ENCODE measurements at regions not wholly inside any gene's neighbourhood (a gene's known extent, or its start where the extent isn't known, plus 50 kb on each side); places are given as distances from the start of the nearest gene placed in this dataset.
"Not testable (repeated sequence)": the region's sequence is repeated elsewhere in the genome, so short reads cannot be mapped to it uniquely, and the experiment has no call there.

DNA sequence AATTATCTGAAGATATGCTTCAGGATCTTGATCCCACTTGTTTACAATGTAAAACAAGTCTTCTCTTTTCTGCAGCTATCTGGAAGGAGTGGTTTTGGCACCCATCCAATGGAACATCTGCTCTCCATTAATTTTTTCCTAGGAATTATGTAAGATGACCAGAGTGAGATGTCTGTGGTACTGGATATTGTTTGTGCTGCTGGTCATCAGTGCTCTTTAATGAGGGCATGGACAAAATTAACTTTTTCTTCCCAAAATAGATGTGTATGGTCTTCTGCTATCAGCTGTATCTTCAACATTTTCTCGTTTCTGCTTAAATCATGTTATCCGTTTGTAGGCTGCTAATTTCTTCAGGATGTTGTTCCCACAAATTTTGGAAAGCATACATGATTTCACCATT, 415.4 kb upstream of the KLHL1 start:
- no peak overlapping the region for H3K4me3 ChIP-seq (ENCODE audit: low read length)
- DNase-seq (ENCODE audit: low read depth, low spot score): no peak

DNA sequence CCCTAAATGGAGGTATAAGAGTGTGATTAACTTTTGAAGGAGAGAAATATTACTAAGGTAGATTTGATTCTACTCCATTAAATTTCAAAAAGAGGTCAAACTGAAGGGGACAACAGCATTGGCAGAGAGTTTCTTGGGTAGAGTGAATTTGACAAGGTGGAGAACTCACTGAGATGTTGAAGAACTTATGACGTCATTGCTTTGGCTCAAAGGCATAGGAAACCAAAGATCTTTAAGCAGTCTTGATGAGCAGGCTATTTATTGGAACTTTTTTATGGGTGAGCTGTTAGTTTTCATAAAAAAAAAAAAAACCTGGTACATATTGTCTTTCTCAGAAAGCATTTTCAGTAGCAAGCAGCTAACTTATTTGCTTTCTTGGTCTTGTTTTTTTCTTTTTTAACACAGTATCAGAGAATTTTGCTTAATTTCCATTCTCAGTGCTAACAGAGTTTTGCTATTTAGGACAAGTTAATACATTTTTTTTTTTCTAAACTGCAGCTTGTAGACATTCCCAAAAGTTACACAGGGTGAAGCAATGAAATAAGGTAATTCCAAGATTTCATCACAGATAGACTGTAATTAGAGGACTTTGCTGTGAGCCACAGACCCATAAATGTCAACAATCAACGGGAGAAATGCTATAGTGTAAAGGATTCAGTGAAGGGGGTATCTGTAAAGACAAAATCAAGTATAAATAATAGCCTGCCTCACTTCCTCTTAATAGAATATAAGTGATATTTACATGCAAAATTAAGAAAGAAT, 412.2 kb upstream of the KLHL1 start:
- no peak for DNase-seq (ENCODE audit: low read depth, low spot score)
- H3K4me3 ChIP-seq (ENCODE audit: low read length): no peak overlapping the region

DNA sequence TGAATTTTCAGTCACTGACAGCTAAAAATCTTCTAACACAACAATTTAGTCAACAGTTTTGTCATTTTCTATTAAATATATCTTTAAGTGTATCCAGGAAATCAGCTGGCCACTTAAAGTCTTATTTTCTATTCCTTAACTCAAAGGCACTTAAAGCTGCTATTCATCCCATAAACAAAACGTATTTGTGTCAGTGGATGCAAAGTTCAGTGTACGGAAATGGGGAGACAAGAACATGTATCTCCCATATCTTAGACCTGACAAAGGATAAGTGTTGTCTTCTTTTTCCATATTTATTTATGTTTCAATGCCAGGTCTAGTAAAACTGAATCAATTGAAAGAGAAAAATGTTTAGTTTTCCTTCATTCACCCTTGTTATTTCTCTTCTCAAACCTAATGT, 409.8 kb upstream of the KLHL1 start:
- H3K4me3 ChIP-seq (ENCODE audit: low read length): no peak overlapping the region
- DNase-seq (ENCODE audit: low read depth, low spot score): no peak

DNA sequence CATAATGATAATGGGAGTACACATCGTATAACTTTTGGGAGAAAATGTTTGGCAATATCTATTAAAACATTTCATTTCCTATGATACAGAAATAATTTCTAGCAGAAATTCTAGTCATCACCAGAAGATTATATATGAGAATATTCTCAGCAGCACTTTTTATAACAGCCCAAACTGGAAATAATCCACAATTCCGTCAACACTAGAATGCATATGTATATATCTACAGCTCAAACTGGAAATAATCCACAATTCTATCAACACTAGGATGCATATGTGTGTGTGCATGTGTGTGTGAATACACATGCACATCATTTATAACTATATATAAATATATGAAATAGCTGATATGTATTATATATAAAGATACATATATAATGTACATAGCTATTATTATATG, 408.0 kb upstream of the KLHL1 start:
- no peak overlapping the region for H3K4me3 ChIP-seq (ENCODE audit: low read length)
- no peak for DNase-seq (ENCODE audit: low read depth, low spot score)

DNA sequence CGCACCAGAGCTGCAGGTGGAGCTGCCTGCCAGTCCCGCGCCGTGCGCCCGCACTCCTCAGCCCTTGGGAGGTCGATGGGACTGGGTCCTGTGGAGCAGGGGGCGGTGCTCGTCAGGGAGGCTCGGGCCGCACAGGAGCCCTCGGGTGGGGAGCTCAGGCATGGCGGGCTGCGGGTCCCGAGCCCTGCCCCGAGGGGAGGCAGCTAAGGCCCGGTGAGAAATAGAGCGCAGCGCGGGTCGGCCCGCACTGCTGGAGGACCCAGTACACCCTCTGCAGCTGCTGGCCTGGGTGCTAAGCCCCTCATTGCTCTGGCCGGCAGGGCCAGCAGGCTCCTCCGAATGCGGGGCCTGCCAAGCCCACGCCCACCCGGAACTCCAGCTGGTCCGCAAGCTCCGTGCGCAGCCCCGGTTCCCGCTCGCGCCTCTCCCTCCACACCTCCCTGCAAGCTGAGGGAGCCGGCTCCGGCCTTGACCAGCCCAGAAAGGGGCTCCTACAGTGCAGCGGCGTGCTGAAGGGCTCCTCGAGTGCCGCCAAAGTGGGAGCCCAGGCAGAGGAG, 403.7 kb upstream of the KLHL1 start:
- H3K4me3 ChIP-seq (ENCODE audit: low read length); DNase-seq (ENCODE audit: low read depth, low spot score): not testable (repeated sequence)

DNA sequence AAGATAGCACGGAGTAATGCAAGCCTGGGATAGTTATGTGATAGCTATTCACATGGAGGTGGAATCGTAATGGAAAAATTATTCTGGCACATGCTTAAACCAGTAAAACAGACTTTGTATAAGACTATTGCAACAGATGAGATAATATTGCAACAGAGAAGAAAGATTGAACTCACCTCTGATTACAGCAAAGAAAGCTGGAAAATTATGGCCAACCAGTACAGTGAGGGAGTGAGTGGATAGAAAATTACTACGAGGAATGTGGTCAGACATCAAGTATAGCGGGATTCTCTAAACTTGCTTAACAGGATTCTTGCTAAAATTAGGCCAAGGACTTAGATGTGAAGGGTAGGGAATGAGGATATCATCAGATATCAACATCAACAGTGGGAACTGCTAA, 397.6 kb upstream of the KLHL1 start:
- DNase-seq (ENCODE audit: low read depth, low spot score): no peak

DNA sequence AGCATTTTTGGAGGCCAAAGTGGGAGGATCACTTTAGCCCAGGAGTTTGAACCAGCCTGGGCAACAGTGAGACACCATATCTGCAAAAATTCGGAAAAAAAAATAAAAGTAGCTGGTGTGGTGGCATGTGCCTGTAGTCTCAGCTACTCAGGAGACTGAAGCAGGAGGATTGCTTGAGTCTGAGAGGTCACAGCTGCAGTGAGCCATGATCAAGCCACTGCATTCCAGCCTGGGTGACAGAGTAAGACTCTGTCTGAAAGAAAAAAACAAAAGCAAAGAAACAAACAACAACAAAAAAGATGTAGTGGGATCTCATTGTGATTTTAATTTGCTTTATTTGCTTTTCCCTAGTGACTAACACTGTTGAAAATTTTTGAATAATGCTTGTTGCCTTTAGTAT, 394.7 kb upstream of the KLHL1 start:
- no peak for DNase-seq (ENCODE audit: low read depth, low spot score)
- no peak overlapping the region for H3K4me3 ChIP-seq (ENCODE audit: low read length)

More for the DNA sequence above, 397.6 kb upstream of the KLHL1 start:
- H3K4me3 ChIP-seq (ENCODE audit: low read length): no peak overlapping the region

DNA sequence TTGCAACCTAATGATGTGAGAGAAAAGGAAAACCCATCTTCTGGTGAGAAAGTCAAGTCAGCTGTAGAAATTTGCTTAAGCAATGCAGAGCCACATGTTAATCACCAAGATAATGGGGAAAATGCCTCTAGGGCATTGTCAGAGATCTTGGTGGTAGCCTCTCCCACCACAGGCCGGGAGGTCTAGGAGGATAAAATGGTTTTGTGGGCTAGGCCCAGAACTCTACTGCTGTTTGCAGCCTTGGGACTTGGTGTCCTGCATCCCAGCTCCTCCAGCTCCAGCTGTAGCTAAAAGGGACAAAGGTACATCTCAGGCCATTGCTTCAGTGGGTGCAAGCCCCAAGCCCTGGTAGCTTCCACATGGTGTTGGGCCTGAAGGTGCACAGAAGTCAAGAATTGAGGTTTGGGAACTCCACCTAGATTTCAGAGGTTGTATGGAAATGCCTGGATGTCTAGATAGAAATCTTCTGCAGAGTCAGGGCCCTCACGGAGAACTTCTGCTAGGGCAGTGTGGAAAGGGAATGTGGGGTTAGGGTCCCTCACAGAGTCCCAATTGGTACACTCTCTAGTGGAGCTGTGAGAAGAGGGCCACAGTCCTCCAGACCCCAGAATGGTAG, 382.2 kb upstream of the KLHL1 start:
- no peak overlapping the region for H3K4me3 ChIP-seq (ENCODE audit: low read length)
- no peak for DNase-seq (ENCODE audit: low read depth, low spot score)

DNA sequence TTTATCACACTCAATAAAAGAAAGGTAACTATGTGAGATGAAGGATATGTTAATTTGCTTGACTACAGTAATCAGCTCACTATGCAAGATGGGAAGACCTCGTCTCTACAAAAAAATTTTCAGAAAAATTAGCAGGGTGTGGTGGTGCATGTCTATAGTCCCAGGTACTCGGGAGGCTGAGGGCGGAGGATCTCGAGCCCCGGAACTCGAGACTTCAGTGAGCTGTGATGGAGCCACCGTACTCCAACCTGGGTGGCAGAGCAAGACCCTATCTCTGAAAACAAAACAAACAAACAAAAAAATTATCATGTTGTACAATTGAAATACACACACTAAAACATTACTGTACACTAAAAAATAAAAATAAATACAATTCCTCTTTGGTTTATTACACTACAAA, 376.7 kb upstream of the KLHL1 start:
- no peak overlapping the region for H3K4me3 ChIP-seq (ENCODE audit: low read length)
- no peak for DNase-seq (ENCODE audit: low read depth, low spot score)

DNA sequence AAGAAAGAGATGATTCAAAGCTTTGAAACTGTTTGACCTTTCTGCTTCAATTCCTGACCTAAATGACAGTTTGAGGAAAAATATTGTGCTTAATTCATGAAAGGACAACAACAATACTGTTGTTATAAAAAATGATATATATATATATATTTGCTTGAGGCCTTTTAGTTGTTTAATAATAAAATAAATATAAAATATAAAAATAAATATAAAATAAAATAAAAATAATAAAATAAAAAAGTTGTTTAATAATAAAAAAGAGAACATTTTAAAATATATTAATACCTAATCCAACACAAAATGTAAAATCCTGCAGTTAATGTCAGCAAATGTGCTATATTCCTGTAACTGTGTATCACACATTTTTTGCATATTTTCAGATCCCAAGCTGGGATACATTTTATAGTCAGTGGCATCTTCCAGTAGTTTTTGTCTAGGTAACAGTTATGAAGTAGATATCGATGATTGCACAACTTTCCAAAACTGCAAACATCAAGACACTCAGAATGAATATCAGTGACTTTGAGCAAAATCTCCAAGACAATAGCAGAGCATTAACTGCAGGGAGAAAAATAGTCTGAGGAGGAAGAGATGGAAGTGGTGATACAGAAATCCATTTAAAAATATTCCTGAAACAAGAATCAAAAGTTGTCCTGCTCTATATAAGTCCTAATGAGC, 375.5 kb upstream of the KLHL1 start:
- no peak overlapping the region for H3K4me3 ChIP-seq (ENCODE audit: low read length)
- no peak for DNase-seq (ENCODE audit: low read depth, low spot score)

DNA sequence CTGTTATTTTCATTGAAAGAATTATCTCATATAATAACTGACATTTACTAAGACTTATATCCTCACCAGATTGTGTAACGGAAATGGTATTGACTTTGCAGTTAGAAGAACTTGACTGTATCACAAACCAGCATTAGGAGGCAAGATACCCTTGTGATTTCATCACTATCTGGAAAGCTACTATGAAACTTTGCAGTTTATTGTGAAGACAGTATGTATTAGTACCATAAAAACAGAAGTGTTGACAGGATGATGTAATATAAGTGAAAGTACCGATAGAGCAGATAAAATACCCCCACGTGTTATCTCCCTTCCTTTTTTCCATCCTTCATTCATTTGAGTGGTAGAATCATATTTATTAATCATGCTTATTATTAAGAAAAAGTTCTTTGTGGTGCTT, 365.7 kb upstream of the KLHL1 start:
- DNase-seq (ENCODE audit: low read depth, low spot score): no peak
- H3K4me3 ChIP-seq (ENCODE audit: low read length): no peak overlapping the region

DNA sequence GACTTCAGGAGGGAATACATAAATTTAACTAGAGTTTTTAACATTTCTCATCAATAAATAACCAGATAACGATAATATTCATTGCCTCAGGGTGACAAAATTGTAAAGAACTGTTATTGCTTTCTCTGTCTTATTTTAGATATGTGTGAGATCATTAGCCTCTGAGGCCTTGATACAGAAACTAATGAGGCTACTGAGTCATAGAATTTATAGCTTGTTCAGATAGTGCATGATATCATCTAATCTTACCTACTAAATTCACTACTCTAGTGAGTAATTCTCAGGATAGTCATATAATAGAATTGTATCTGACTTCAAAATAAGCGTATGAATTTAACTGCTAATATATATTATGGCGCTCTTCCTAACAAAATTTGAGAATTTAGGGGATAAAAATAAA, 360.8 kb upstream of the KLHL1 start:
- no peak overlapping the region for H3K4me3 ChIP-seq (ENCODE audit: low read length)
- DNase-seq (ENCODE audit: low read depth, low spot score): no peak

DNA sequence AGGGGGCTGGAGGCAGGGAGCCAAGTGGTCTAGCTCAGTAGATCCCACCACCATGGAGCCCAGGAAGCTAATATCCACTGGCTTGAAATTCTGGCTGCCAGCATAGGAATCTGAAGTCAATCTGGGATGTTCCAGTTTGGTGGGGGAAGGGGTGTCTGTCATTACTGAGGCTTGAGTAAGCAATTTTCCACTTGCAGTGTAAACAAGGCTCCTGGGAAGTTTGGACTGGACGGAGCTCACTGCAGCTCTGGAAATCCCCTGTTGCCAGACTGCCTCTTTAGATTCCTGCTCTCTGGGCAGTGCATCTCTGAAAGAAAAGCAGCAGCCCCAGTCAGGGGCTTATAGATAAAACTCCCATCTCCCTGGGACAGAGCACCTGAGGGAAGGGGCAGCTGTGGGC, 349.2 kb upstream of the KLHL1 start:
- no peak for DNase-seq (ENCODE audit: low read depth, low spot score)
- no peak overlapping the region for H3K4me3 ChIP-seq (ENCODE audit: low read length)

DNA sequence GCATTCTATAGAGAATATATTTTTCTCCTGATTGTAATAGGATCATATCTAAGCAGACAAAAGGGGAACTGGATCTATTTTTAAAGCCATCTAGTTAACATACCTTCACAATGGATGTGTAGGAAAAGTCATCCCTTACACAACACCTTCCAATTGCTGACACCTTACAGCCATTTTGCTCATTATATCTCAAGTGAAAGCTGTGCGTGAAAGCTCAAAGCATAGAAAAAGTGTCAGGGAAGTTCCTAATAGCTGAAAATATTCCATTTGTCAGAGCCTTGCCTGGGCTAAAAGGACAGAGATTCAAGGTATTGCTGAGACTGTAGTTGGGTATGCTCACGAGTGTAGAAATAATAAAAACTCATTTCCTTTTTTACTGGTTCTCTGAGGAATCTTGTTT, 340.6 kb upstream of the KLHL1 start:
- no peak overlapping the region for H3K4me3 ChIP-seq (ENCODE audit: low read length)
- DNase-seq (ENCODE audit: low read depth, low spot score): no peak

DNA sequence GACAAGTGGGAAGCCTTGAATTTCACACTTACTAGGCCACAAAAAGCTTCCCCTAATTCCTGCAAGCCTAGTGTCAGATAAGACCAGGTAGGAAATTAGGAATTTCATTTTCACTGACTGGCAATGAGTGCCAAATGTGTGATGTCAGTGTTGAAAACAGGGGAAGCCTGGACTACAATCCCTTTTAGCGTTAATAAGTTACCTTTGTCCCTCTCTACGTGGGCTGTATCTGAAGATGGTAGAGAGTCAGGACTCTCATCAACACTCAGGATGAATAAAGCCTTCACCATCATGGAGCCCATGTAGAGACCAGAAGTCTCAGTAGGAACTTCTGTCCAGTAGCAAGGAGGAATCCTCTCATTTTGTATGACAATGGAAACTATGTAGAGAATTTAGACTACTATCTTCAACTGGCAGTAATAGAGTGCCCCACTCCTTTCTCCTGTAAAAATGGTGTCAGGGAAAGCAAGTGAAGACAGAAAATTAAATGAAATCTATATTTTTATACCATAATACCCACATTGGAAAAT, 324.1 kb upstream of the KLHL1 start:
- H3K4me3 ChIP-seq (ENCODE audit: low read length): no peak overlapping the region
- DNase-seq (ENCODE audit: low read depth, low spot score): no peak

DNA sequence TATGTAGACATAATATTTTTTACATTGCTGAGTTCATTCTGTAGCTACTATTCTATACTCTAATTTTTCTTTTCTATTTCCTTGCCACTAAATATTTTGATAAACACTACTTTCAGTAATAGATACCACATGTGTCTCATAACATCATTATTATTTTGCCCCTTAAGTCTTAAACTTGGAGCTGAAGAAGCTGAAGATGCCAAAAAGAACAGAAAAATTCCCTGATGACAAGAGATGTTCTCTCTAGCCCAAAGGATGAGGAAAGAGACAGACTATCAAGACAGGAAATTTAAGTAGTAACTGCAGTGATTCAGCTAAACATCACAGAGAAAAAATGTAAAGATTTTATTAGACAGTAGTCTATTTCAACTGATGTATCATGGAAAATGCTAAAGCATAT, 322.0 kb upstream of the KLHL1 start:
- no peak overlapping the region for H3K4me3 ChIP-seq (ENCODE audit: low read length)
- no peak for DNase-seq (ENCODE audit: low read depth, low spot score)

DNA sequence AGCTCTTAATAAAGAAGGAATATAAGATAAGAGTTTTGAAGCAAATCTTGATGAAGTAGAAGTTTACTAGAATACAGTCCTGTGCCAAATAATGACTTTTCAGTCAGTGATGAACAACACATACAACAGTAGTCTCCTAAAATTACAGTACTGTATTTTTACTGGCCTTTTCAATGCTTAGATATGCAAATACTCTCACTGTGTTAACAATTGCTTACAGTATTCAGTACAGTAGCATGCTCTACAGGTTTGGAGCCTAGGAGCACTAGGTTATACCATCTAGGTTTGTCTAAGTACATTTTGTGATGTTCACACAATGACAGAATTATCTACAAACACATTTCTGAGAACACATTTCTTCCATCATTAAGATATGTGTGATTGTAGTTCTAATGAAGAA, 316.7 kb upstream of the KLHL1 start:
- H3K4me3 ChIP-seq (ENCODE audit: low read length): no peak overlapping the region
- DNase-seq (ENCODE audit: low read depth, low spot score): peak; percentile 28

DNA sequence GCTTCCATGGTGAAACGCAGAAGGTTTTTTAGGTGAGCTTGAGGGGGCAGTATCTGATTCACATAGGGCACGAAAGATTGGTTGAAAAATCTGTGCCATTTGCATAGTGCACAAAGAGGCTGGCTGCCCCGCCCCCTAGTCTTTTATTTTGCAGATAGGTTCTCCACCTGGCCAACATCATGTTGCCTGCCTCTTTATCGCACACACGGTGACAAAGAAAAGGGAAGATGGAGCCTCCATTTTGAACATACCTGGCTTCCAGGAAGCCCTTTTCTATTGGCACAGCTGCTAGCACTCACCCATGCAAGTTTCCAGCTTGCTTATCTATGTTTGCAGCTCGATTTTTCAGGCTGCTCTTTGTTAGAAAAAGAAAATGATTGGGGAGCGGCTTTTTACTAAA, 316.2 kb upstream of the KLHL1 start:
- DNase-seq (ENCODE audit: low read depth, low spot score): no peak
- no peak overlapping the region for H3K4me3 ChIP-seq (ENCODE audit: low read length)

DNA sequence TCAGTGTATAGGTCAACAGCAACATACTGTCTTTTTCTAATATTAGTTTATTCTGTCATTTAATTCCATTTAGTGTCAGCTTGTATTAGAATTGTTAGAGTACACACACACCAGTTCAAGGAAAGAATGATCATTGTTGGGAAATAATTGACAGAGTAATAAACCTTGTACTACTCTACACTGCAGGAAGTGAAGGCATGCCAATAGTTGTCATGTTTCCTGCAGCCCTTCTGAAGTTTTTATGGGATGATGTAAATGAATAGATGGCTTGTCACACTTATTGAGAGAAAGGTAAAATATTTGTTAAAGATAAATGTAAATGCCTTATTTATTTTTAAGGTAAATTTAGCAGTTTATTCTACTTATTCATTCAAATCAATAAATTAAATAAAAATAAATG, 306.9 kb upstream of the KLHL1 start:
- no peak for DNase-seq (ENCODE audit: low read depth, low spot score)

DNA sequence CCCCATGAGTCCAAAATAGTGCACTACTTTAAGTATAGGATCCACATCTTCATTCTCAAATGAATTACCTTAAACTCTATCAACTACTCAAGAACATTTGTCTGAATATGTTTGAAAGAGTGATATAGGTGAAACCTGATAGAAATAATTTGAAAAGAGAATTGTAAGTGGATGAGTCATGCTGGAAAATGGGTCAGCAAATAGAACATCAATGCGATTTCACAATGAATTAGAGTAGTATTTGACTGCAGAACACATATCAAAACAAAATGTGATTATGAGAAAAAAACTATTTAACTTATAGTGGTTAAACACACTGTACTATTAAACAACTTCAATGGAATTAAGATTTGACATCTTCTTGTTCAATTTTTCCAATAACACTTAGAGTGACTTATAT, 300.6 kb upstream of the KLHL1 start:
- no peak for DNase-seq (ENCODE audit: low read depth, low spot score)
- H3K4me3 ChIP-seq (ENCODE audit: low read length): no peak overlapping the region

More for the DNA sequence above, 306.9 kb upstream of the KLHL1 start:
- no peak overlapping the region for H3K4me3 ChIP-seq (ENCODE audit: low read length)

Data from Jurkat, Clone E6-1 (cell line).